DOHH2 (cell line): ENCODE measurements at regions not wholly inside any gene's neighbourhood (a gene's known extent, or its start where the extent isn't known, plus 50 kb on each side); places are given as distances from the start of the nearest gene placed in this dataset.

ENCODE experiments used
- CTCF ChIP-seq: fragments of 200-600 bp; sonication (generic); IDR thresholded peaks from one replicate; pipeline ENCODE4 v1.5.1; 2014; ENCODE audit warnings: antibody characterized with exemption, mild to moderate bottlenecking, low read depth, low read length; ENCODE audit not compliant: poor library complexity, severe bottlenecking
- EZH2phosphoT487 ChIP-seq: fragments of 200-600 bp; sonication (generic); IDR thresholded peaks from 2 replicates; pipeline ENCODE4 v1.6.1; 2017; ENCODE audit warnings: borderline replicate concordance, mild to moderate bottlenecking, antibody characterized with exemption, low read length, moderate library complexity, mixed read lengths

- TF ChIP-seq CTCF (no peak), EZH2phosphoT487 (no peak)
Measured at GRCh38 chr3:186432944-186433732, 71.1 kb upstream of the DGKG start.
